Activated CD4-positive, alpha-beta T cell treated with anti-CD3 and anti-CD28 coated beads, Interleukin-2, amount 10 ng/mL, durations not matched to agents 7 days and 5 days (primary cell): ENCODE measurements at regions not wholly inside any gene's neighbourhood (a gene's known extent, or its start where the extent isn't known, plus 50 kb on each side); places are given as distances from the start of the nearest gene placed in this dataset.

Experiments used
- CTCF ChIA-PET: fragments of 350-600 bp; sonication (Branson Sonifier 250); formaldehyde crosslinking; loops from one replicate; lab custom pipeline; 2021; ENCODE audit warnings: antibody characterized with exemption; lab: Charles Lee
- POLR2A ChIA-PET: fragments of 350-600 bp; sonication (Branson Sonifier 250); formaldehyde crosslinking; loops from one replicate; lab custom pipeline; 2021; ENCODE audit warnings: antibody characterized with exemption; lab: Charles Lee
- DNase-seq: peaks from one replicate; pipeline ENCODE4 v3.0.0-alpha.2; 2020
- H3K27ac Mint-ChIP-seq: one replicate; pipeline ENCODE4 v1.8.0; 2021; ENCODE audit warnings: mild to moderate bottlenecking, moderate library complexity, mixed read lengths
- H3K27me3 Mint-ChIP-seq: one replicate; pipeline ENCODE4 v1.8.0; 2021; ENCODE audit warnings: mixed read lengths
- H3K36me3 Mint-ChIP-seq: one replicate; pipeline ENCODE4 v1.8.0; 2021; ENCODE audit warnings: low read depth, mixed read lengths
- H3K4me1 Mint-ChIP-seq: one replicate; pipeline ENCODE4 v1.8.0; 2021; ENCODE audit warnings: mixed read lengths
- H3K4me3 Mint-ChIP-seq: one replicate; pipeline ENCODE4 v1.8.0; 2021; ENCODE audit warnings: mild to moderate bottlenecking, moderate library complexity, mixed read lengths
- H3K9me3 Mint-ChIP-seq: one replicate; pipeline ENCODE4 v1.8.0; 2021; ENCODE audit warnings: mixed read lengths

DNA sequence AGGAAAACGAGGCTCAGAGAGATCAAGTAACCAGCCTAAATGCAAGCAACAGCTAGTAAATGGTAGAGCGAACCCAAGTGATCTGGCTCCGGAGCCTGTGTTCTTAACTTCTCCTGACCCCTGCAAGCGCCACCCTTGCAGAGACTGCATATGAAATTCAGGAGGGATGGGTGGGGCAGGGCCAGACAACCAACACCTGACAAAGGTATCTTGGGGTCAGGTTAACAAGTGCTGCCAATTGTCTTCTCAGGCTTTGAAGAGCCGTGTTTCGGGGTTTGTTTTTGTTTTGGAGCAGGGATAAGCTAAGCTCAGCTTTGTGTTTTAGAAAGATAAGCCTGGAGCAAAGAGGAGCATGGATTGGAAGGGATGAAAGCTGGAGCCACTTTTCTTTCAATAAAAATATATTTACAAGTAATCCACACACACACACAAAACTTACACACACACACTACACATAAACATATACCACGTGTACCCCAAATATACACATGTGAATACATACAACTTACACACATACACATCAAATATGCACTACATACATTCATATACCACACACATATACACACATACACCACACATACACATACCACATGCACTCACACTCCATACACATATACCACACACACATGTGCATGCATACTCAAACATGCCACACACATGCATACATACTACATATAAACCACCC lies 722.0 kb downstream of the DIAPH3 start:
- Mint-ChIP-seq H3K4me3 (no peak overlapping the region), H3K27me3 (peaks cover 5% of the 10 kb centered on the region), H3K9me3 (no peaks in the 10 kb centered on the region), H3K27ac (no peak overlapping the region), H3K36me3 (no peaks in the 10 kb centered on the region), H3K4me1 (peaks cover 4% of the 10 kb centered on the region)
- no peak for DNase-seq
- POLR2A ChIA-PET: no interaction called here
- CTCF ChIA-PET: interaction anchor here (1.9 kb wide), 1 partner anchor 50 kb away, joined by 4 read pairs; no protein-coding TSS in a partner anchor

DNA sequence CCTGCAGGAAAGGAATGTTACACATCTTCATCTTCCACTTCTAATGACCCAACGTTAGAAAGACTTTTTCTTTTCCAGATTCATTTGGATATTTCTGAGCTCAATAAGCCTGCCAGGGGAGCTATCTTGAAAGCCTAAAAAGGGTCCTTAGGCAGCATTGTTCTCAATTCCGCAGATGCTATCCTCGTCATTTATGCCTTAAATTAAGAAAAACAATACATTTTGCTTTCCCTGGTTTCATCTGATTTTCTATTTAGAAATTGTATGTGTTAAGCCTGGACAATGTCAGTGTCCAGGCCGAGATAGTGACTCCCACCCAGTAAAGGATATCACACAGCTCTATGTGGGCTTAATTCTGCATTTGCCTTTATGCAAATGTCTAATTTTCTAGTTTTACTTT lies 721.3 kb downstream of the DIAPH3 start:
- Mint-ChIP-seq H3K4me3 (no peak overlapping the region), H3K9me3 (no peaks in the 10 kb centered on the region), H3K27ac (no peak overlapping the region), H3K36me3 (no peaks in the 10 kb centered on the region), H3K4me1 (peaks cover 4% of the 10 kb centered on the region), H3K27me3 (peaks cover 5% of the 10 kb centered on the region)
- no peak for DNase-seq
- ChIA-PET POLR2A (no interaction called here), CTCF (no interaction called here)

DNA sequence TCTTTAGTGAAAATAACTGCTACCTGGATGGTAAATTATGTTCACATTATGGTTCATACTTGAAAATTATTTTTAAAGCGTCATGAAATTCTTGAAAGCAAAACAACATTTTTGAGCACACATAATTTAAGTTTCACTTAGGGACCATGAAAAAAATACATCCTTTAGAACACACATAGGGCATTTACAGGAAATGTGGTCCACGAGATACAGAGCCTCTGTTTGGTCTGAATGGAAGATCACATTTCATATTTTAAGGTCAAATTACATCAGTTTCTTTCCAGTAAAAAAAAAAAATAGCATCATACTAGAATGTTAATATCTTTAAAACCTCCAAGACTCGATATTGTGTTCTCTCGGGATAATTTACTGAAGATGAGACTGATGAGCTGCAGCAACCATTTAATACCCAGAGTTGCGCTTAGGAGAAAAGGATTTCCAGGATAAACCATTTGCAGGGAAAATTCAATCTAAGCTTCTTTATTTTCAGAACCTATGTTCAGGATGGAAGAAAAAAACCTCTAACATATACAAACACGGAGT lies 720.7 kb downstream of the DIAPH3 start:
- no peak for DNase-seq
- no peak overlapping the region for H3K4me3 Mint-ChIP-seq
- H3K27ac Mint-ChIP-seq: no peak overlapping the region
- CTCF ChIA-PET: no interaction called here
- no peaks in the 10 kb centered on the region for H3K36me3 Mint-ChIP-seq
- no peaks in the 10 kb centered on the region for H3K9me3 Mint-ChIP-seq
- peaks cover 5% of the 10 kb centered on the region for H3K27me3 Mint-ChIP-seq
- peaks cover 4% of the 10 kb centered on the region for H3K4me1 Mint-ChIP-seq
- POLR2A ChIA-PET: interaction anchor here (0.6 kb wide), 1 partner anchor 9 kb away, joined by 3 read pairs; no protein-coding TSS in a partner anchor

DNA sequence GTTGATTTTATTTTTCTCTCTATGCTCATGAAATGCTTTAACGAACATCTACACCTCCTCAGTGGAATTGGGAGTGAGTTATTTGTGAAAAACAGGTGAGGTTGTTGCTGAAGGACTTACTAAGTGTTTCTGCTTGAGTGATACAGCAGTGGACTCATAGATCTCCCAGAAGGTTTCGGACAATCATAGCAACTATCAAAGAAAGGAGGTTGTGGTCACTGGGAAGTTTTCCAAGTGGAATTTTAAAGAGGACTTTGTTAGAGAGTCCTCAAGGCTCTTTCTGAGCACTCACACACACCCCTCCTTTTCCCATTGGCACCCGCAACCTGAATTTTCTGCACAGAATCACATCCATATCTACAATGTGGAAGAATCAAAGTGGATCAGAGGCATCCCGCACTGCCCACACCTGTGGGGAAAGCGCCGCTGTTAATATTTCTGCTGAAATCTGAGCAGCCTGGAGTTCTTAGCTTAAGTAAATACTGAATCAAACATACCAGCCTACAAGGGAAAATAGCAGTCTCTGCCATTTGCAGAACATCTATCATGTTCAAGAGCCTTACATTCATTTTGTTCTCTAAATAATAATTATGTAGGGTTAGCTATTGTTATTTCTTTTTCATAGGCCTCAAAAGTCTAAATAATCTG lies 719.4 kb downstream of the DIAPH3 start:
- CTCF ChIA-PET: no interaction called here
- Mint-ChIP-seq H3K36me3 (no peaks in the 10 kb centered on the region), H3K4me3 (no peak overlapping the region), H3K27ac (no peak overlapping the region), H3K27me3 (peaks cover 5% of the 10 kb centered on the region), H3K4me1 (peaks cover 4% of the 10 kb centered on the region), H3K9me3 (no peaks in the 10 kb centered on the region)
- no peak for DNase-seq
- POLR2A ChIA-PET: no interaction called here

DNA sequence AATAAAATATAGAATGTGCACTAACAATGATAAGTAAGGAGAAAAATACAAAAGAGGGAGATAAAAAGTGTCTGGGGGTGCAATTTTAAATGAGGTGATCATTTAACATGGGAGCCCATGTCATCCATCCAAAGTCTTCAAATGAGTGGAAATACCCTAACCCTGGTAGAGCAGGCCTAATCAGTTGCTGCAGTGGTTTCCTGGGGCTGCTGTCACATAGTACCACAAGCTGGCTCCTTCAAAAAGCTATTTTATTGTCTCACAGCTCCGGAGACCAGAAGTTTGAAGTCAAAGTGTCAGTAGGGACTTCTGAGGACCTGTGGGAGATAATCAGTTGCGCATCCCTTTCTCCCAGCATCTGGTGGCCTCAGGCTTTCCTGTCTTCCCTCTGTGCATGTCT lies 717.9 kb downstream of the DIAPH3 start:
- no peaks in the 10 kb centered on the region for H3K9me3 Mint-ChIP-seq
- H3K4me1 Mint-ChIP-seq: peaks cover 4% of the 10 kb centered on the region
- DNase-seq: no peak
- no peak overlapping the region for H3K4me3 Mint-ChIP-seq
- H3K27me3 Mint-ChIP-seq: peaks cover 5% of the 10 kb centered on the region
- H3K27ac Mint-ChIP-seq: no peak overlapping the region
- no peaks in the 10 kb centered on the region for H3K36me3 Mint-ChIP-seq
- POLR2A ChIA-PET: no interaction called here
- CTCF ChIA-PET: no interaction called here

DNA sequence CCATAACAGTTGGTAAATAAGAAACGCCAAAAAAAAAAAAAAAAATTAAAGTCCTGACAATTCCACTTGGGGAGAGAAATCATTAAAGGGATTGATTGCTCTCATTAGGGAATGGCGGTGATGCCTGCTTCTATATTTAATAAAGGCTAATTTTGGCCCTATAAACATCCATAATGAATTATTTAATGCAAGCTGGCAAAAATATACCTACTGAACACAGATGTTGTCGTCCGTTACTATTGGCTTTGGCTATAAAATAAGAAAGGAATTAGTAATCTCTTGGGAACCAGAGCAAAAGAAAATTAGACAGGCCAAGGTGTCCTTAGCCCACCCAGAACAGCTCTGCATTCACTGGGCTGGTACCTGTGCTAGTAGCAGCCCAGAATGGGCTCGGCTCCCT lies 717.3 kb downstream of the DIAPH3 start:
- DNase-seq: no peak
- ChIA-PET CTCF (no interaction called here), POLR2A (no interaction called here)
- H3K36me3 Mint-ChIP-seq: no peaks in the 10 kb centered on the region
- H3K4me1 Mint-ChIP-seq: peaks cover under 1% of the 10 kb centered on the region
- no peak overlapping the region for H3K4me3 Mint-ChIP-seq
- no peak overlapping the region for H3K27ac Mint-ChIP-seq
- peaks cover 3% of the 10 kb centered on the region for H3K27me3 Mint-ChIP-seq
- H3K9me3 Mint-ChIP-seq: no peaks in the 10 kb centered on the region

DNA sequence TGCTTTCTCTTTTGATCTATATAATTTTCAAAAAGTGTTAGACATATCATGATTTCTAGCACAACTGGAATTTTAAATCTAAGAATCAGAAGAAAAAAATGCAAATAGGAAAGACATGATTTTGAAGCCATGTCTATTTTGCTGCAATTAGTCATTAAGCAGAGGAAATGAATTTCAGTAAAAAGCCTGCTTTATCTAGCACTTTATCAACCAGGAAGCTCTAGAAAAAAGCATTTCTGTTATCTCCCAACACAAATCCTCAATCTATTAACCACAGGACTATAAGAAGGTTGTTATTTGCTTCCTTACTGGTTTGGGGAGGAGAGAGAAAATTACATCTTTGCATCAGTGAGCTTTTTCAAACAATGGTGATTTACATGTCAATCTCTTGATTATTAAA lies 716.7 kb downstream of the DIAPH3 start:
- ChIA-PET POLR2A (no interaction called here), CTCF (no interaction called here)
- peaks cover 3% of the 10 kb centered on the region for H3K27me3 Mint-ChIP-seq
- H3K36me3 Mint-ChIP-seq: no peaks in the 10 kb centered on the region
- H3K4me1 Mint-ChIP-seq: no peaks in the 10 kb centered on the region
- no peak overlapping the region for H3K27ac Mint-ChIP-seq
- H3K4me3 Mint-ChIP-seq: no peak overlapping the region
- DNase-seq: no peak
- no peaks in the 10 kb centered on the region for H3K9me3 Mint-ChIP-seq

DNA sequence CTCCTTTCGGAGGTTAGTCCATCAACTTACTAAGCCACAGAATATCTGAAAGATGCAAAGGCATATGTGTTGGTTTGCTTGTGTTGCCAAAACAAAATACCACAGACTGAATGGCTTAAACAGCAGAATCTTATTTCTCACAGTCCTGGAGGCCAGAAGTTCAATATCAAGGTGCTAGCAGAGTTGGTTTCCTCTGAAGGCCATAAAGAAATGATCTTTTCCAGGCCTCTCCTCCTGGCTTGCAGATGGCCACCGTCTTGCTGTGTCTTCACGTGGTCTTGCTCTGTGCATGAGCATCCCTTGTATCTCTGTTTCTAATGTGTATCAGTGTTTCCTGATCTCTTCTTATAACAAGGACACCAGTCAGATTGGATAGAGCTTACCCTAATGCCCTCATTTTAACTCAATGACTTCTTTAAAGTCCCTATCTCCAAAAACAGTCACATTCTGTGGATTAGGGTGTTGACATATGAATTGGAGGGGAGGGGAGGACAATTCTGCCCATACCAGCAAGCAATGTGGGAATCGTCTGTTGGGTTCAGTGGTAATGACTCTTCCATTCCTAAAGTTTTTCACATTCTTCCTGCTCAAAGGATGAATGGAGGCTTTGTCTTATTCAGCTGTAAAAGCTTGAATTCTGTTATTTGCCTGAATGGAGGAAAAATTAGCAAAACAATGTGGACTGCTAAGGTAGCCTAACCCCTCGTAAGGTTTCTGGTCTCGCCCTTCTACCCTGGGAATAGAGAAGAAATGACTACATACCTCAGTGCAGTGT lies 715.7 kb downstream of the DIAPH3 start:
- no peaks in the 10 kb centered on the region for H3K9me3 Mint-ChIP-seq
- POLR2A ChIA-PET: no interaction called here
- no peak for DNase-seq
- H3K4me3 Mint-ChIP-seq: no peak overlapping the region
- no peak overlapping the region for H3K27ac Mint-ChIP-seq
- no peaks in the 10 kb centered on the region for H3K36me3 Mint-ChIP-seq
- CTCF ChIA-PET: interaction anchor here (1.9 kb wide), 1 partner anchor 11 kb away, joined by 7 read pairs; no protein-coding TSS in a partner anchor
- H3K27me3 Mint-ChIP-seq: peaks cover 3% of the 10 kb centered on the region
- H3K4me1 Mint-ChIP-seq: no peaks in the 10 kb centered on the region

DNA sequence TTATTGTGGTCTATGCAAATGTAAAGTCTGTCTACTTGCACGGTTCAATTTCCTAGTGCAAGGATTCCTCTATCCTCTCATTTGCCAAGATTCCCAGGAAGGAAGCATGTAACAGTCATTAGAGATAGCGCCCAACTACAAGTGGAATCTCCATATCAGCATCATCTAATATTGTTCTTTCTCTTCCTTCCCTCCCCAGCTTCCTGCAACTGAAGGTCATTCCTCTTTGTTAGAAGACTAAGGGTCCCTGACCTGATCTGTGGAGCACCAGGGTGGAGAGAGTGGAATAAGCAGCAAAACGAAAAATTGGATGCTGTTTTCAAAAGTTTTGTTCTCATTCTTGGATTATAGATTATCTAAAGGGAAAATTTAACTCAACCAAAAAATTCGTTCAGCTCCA lies 714.0 kb downstream of the DIAPH3 start:
- Mint-ChIP-seq H3K27me3 (no peaks in the 10 kb centered on the region), H3K4me1 (no peaks in the 10 kb centered on the region), H3K4me3 (no peak overlapping the region), H3K9me3 (no peaks in the 10 kb centered on the region), H3K36me3 (no peaks in the 10 kb centered on the region), H3K27ac (no peak overlapping the region)
- CTCF ChIA-PET: interaction anchor here (1.9 kb wide), 1 partner anchor 9 kb away, joined by 7 read pairs; no protein-coding TSS in a partner anchor
- POLR2A ChIA-PET: no interaction called here
- no peak for DNase-seq

DNA sequence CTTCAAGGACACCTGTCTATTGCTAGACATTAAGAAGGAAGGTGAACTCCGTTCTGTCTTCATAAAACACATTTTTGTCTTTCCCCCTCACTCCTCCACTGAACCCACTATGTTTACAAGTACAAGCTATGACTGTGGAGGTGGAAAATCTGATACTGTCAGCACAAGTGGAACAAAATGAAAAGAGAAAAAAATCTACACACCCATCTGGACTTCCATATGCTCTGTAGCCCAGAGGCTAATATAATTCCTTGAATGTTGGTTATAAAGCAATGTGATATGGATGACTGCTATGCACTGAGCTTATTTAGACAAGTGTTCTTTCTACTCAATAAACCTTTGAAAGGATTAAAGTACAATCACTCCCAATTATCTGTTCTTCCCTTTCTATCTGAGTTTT lies 713.5 kb downstream of the DIAPH3 start:
- POLR2A ChIA-PET: no interaction called here
- no peaks in the 10 kb centered on the region for H3K4me1 Mint-ChIP-seq
- H3K27me3 Mint-ChIP-seq: no peaks in the 10 kb centered on the region
- DNase-seq: no peak
- no peak overlapping the region for H3K27ac Mint-ChIP-seq
- CTCF ChIA-PET: no interaction called here
- no peak overlapping the region for H3K4me3 Mint-ChIP-seq
- no peaks in the 10 kb centered on the region for H3K36me3 Mint-ChIP-seq
- no peaks in the 10 kb centered on the region for H3K9me3 Mint-ChIP-seq

DNA sequence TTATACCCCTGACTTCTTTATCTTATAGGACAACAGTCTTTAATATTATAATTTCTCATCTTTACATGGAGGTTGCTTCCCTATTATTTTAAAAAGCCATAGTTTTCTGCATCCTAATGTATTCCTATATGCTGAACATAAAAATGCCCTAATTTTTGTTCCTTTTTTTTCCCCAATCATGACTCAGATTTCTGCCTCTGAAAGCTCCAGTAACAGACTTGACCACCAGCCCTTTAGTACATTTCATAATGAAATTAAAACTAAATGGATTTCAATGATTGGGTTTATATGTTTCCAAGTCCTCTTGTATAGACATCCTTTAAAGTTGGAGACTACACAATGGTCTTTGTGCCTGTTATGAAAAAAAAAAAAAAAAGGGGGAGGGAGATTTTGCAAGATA lies 712.5 kb downstream of the DIAPH3 start:
- DNase-seq: no peak
- POLR2A ChIA-PET: no interaction called here
- no peaks in the 10 kb centered on the region for H3K4me1 Mint-ChIP-seq
- H3K27ac Mint-ChIP-seq: no peak overlapping the region
- H3K9me3 Mint-ChIP-seq: no peaks in the 10 kb centered on the region
- no peaks in the 10 kb centered on the region for H3K36me3 Mint-ChIP-seq
- no peak overlapping the region for H3K4me3 Mint-ChIP-seq
- CTCF ChIA-PET: no interaction called here
- no peaks in the 10 kb centered on the region for H3K27me3 Mint-ChIP-seq

DNA sequence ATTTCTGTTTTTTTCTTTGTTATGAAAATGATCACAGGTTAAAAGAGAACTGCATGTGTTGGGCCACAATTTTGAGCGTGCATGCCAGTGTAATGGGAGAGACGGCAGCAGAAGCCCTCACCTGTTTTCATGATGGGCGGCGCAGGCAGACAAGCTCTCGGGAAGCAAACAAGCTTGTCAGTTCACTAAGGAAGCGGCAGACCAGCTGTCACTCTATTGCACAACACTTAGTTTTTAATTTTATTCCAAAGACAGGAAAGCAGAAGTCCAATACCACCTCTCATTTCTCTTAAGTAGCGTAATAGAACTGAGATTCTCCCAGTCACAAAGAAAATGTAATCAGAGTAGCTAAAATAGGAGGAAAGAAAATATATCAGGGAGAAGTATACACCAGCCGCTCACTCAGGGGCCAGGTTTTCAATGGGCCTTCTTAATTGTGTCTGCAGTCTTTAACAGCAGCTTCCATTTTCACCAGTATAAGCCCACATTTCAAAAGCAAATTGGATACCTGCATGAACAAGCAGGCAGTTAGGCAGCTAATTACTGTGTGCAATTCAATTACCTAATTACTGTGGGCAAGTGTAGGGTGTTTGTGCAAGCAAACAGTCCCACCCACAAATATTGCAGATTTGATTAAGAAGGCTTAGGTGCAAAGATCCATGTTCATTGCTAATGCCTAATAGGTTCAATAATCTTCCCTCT lies 711.4 kb downstream of the DIAPH3 start:
- Mint-ChIP-seq H3K27ac (no peak overlapping the region), H3K27me3 (no peaks in the 10 kb centered on the region), H3K36me3 (no peaks in the 10 kb centered on the region), H3K4me1 (no peaks in the 10 kb centered on the region), H3K9me3 (no peaks in the 10 kb centered on the region), H3K4me3 (no peak overlapping the region)
- CTCF ChIA-PET: no interaction called here
- no peak for DNase-seq
- POLR2A ChIA-PET: interaction anchor here (0.6 kb wide), 1 partner anchor 9 kb away, joined by 3 read pairs; no protein-coding TSS in a partner anchor
